ENCODE measurements at regions not wholly inside any gene's neighbourhood (a gene's known extent, or its start where the extent isn't known, plus 50 kb on each side); places are given as distances from the start of the nearest gene placed in this dataset.

DNA sequence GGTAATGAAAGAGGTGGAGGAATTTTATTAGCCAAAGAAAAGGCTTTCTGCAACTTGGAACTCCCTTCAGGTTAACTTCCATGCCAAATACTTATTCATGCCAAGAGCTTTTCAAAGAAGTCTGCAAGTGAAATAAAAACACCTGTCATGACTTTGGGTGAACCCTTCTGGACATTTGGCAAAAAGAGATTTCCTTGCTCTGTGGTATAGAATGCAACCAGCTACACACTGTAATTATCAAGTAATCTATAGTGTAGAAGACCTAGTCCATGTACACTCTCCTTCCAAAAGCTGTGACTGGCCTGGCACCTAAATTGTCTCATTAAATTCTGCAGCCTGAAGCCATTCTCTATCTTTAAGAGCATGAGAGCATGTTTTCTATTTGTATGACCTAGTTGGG lies 232.3 kb downstream of the COL12A1 start:
- no peak for TF ChIP-seq EZH2 (IDR thresholded peaks at IDR 0.05; ENCODE audit: low read depth, unreplicated experiment)
- TF ChIP-seq, protein P1, sequence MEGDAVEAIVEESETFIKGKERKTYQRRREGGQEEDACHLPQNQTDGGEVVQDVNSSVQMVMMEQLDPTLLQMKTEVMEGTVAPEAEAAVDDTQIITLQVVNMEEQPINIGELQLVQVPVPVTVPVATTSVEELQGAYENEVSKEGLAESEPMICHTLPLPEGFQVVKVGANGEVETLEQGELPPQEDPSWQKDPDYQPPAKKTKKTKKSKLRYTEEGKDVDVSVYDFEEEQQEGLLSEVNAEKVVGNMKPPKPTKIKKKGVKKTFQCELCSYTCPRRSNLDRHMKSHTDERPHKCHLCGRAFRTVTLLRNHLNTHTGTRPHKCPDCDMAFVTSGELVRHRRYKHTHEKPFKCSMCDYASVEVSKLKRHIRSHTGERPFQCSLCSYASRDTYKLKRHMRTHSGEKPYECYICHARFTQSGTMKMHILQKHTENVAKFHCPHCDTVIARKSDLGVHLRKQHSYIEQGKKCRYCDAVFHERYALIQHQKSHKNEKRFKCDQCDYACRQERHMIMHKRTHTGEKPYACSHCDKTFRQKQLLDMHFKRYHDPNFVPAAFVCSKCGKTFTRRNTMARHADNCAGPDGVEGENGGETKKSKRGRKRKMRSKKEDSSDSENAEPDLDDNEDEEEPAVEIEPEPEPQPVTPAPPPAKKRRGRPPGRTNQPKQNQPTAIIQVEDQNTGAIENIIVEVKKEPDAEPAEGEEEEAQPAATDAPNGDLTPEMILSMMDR (conservative IDR thresholded peaks at IDR 0.05; ENCODE audit: low read depth in 2 of 2): no peak
- TF ChIP-seq POLR2AphosphoS5 (IDR thresholded peaks at IDR 0.05; ENCODE audit: low read depth): no peak
- no peak for TF ChIP-seq EZH2phosphoT487 (IDR thresholded peaks at IDR 0.05; ENCODE audit: unreplicated experiment)
- no peak for TF ChIP-seq CREB1 (CRISPR knock-in tag; IDR thresholded peaks at IDR 0.05; ENCODE audit: low read depth)

All from GM23338 (cell line).